HL-60 (cell line): ENCODE measurements at regions not wholly inside any gene's neighbourhood (a gene's known extent, or its start where the extent isn't known, plus 50 kb on each side); places are given as distances from the start of the nearest gene placed in this dataset.

Source experiments
- DNase-seq, 2 experiments: peaks; one replicate each; pipeline ENCODE4 v3.0.0-alpha.2; 2010 to 2020; ENCODE audit warnings: low read depth in 1 of 2, low spot score in 1 of 2
- H3K27ac ChIP-seq: fragments of 250-450 bp; sonication (Bioruptor Pico); replicated peaks from 2 replicates; pipeline ENCODE4 v1.5.1; 2020; ENCODE audit warnings: mild to moderate bottlenecking, moderate library complexity
- H3K27me3 ChIP-seq: fragments of 250-450 bp; sonication (Bioruptor Pico); 2 replicates; pipeline ENCODE4 v1.5.1; 2021; ENCODE audit warnings: mild to moderate bottlenecking, moderate library complexity; ENCODE audit not compliant: insufficient read depth, poor library complexity, severe bottlenecking
- H3K4me3 ChIP-seq: replicated peaks from 2 replicates; pipeline ENCODE4 v1.5.1; 2011; ENCODE audit warnings: mild to moderate bottlenecking, control low read depth, low read length; ENCODE audit not compliant: insufficient read depth
- GABPA ChIP-seq: IDR thresholded peaks from 2 replicates; pipeline ENCODE4 v1.6.1; 2012; ENCODE audit warnings: low read depth
- POLR2AphosphoS5 ChIP-seq: IDR thresholded peaks from 2 replicates; pipeline ENCODE4 v1.6.1; 2012; ENCODE audit warnings: low read depth
- SPI1 ChIP-seq: IDR thresholded peaks from 2 replicates; pipeline ENCODE4 v1.6.1; 2012; ENCODE audit warnings: low read depth, mild to moderate bottlenecking, borderline replicate concordance
- TF ChIP-seq, protein P1 (sequence below): IDR thresholded peaks from 2 replicates; pipeline ENCODE4 v1.6.1; 2012; ENCODE audit warnings: low read depth; ENCODE audit not compliant: insufficient replicate concordance
- TF ChIP-seq, protein P2 (sequence below): IDR thresholded peaks from one replicate; pipeline ENCODE4 v1.5.1; 2011; ENCODE audit warnings: low read length, control low read depth, inconsistent platforms; ENCODE audit not compliant: insufficient read depth

DNA sequence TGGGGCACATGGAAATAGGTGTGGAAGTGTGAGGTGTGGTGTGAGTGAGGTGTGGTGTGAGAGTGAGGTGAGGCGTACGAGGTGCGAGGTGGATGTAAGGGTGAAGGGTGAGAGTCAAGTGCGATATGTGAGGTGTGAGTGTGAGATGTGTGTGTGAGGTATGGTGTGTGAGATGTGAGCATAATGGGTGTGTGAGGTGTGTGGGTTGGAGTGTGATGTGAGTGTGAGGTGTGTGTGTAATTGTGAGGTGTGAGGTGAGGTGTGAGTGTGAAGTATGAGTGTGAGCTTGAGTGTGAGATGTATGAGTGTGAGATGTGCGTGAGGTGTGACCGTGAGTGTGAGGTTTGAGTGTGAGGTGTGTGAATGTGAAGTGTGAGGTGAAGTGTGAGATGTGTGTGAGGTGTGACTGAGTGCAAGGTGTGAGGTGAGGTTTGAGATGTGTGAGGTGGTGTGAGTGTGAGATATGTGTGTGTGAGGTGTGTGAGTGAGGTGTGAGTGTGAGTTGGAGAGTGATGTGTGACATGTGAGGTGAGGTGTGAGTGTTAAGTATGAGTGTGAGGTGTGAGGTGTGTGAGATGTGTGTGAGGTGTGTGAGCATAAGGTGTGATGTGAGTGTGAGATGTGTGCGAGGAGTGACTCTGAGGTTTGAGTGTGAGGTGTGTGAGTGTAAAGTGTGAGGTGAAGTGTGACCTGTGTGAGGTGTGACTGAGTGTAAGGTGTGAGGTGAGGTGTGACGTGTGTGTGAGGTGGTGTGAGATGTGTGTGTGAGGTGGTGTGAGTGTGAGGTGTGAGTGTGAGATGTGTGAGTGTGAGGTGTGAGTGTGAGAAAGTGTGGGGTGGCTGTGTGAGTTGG lies 354.0 kb downstream of the FOXL1 start:
- TF ChIP-seq, protein P1, sequence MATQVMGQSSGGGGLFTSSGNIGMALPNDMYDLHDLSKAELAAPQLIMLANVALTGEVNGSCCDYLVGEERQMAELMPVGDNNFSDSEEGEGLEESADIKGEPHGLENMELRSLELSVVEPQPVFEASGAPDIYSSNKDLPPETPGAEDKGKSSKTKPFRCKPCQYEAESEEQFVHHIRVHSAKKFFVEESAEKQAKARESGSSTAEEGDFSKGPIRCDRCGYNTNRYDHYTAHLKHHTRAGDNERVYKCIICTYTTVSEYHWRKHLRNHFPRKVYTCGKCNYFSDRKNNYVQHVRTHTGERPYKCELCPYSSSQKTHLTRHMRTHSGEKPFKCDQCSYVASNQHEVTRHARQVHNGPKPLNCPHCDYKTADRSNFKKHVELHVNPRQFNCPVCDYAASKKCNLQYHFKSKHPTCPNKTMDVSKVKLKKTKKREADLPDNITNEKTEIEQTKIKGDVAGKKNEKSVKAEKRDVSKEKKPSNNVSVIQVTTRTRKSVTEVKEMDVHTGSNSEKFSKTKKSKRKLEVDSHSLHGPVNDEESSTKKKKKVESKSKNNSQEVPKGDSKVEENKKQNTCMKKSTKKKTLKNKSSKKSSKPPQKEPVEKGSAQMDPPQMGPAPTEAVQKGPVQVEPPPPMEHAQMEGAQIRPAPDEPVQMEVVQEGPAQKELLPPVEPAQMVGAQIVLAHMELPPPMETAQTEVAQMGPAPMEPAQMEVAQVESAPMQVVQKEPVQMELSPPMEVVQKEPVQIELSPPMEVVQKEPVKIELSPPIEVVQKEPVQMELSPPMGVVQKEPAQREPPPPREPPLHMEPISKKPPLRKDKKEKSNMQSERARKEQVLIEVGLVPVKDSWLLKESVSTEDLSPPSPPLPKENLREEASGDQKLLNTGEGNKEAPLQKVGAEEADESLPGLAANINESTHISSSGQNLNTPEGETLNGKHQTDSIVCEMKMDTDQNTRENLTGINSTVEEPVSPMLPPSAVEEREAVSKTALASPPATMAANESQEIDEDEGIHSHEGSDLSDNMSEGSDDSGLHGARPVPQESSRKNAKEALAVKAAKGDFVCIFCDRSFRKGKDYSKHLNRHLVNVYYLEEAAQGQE: no peak
- TF ChIP-seq POLR2AphosphoS5 (no peak), SPI1 (no peak), GABPA (no peak)
- TF ChIP-seq, protein P2, sequence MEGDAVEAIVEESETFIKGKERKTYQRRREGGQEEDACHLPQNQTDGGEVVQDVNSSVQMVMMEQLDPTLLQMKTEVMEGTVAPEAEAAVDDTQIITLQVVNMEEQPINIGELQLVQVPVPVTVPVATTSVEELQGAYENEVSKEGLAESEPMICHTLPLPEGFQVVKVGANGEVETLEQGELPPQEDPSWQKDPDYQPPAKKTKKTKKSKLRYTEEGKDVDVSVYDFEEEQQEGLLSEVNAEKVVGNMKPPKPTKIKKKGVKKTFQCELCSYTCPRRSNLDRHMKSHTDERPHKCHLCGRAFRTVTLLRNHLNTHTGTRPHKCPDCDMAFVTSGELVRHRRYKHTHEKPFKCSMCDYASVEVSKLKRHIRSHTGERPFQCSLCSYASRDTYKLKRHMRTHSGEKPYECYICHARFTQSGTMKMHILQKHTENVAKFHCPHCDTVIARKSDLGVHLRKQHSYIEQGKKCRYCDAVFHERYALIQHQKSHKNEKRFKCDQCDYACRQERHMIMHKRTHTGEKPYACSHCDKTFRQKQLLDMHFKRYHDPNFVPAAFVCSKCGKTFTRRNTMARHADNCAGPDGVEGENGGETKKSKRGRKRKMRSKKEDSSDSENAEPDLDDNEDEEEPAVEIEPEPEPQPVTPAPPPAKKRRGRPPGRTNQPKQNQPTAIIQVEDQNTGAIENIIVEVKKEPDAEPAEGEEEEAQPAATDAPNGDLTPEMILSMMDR: no peak
- Histone ChIP-seq H3K27me3 (no peaks in the 10 kb centered on the region), H3K27ac (no peak overlapping the region), H3K4me3 (no peak overlapping the region)
- no peak for DNase-seq

DNA sequence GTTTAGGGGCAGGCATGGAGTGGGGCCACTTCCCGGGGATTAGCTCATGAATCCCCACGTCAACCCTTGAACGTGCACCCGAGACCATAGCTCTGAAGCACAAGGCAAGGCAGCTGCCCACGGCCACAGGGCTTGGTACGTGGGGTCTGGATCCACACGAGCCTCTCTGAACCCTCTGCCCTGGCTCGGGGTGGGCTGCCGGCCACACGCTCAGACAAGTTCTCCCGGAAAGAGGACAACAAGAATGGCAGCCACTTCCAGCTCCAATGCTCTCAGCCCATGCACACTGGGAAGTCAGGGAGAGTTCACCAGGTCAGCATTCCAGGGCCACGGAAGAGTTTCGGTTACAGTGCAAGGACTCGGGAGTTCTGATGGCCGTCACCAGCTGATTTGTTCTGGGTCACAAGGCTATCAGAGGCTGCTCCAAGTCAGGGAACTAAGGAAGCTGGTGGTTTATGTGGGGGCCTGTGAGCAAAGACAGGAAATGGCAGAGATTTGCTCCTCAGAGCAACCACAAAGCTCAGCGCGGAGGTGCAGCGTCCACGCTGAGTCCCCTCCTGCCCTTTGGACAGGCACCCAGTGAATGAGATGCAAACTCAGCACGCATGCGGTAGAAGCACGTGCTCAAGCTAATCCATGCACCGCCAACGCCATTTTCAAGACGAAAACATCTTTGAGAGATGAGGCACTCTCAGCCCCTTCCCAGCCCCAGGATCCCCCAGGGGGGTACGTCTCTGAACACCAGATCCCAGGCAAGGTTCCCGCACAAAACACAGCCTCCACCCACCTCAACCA lies 356.4 kb downstream of the FOXL1 start:
- no peaks in the 10 kb centered on the region for H3K27me3 ChIP-seq
- DNase-seq: no peak
- no peak overlapping the region for H3K27ac ChIP-seq
- no peak for TF ChIP-seq SPI1
- TF ChIP-seq, protein P2: no peak
- no peak for TF ChIP-seq POLR2AphosphoS5
- TF ChIP-seq, protein P1: no peak
- no peak overlapping the region for H3K4me3 ChIP-seq

DNA sequence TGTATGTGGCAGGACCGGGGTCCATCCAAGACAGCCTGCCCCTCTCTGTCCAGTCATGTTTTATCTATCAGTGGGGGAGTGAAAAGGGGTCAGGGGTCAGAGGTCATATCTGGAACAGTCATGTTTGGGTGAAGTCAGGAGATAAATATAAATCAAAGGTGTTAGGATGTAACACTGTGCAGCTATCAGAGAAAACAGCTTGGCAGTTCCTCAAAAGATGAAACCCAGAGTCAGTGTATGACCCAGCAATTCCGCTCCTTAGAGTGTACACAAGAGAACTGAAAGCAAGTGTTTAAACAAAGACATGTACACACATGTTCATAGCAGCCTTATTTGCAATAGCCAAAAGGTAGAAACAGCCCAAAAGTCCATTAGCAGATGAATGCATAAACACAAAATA lies 361.3 kb downstream of the FOXL1 start:
- H3K27me3 ChIP-seq: no peaks in the 10 kb centered on the region
- no peak for TF ChIP-seq GABPA
- no peak for TF ChIP-seq POLR2AphosphoS5
- no peak for TF ChIP-seq SPI1
- DNase-seq: no peak

DNA sequence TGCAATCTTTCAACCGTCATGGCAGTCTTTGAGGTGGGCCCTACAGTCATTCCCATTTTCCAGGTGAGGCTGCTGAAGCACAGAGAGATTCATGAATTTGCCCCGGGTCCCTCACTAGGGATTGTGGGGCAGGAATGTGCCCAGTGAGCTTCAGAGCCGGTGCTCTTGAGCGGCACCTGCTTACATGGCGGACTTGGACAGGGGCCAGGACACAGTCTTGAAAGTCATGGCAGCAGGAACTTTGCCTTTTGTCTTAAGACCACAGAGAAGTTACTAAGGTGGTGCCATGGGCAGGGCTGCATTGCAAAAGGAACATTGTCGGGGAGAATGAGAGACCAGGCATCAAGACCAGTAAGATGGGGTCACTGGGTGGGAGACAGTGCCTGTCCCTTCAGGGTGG lies 363.4 kb downstream of the FOXL1 start:
- no peak for DNase-seq
- no peaks in the 10 kb centered on the region for H3K27me3 ChIP-seq
- no peak overlapping the region for H3K27ac ChIP-seq
- no peak for TF ChIP-seq POLR2AphosphoS5
- TF ChIP-seq, protein P1: no peak
- TF ChIP-seq GABPA: no peak
- TF ChIP-seq, protein P2: no peak
- no peak for TF ChIP-seq SPI1
- no peak overlapping the region for H3K4me3 ChIP-seq

More for the DNA sequence above, 361.3 kb downstream of the FOXL1 start:
- no peak overlapping the region for H3K27ac ChIP-seq
- H3K4me3 ChIP-seq: no peak overlapping the region
